GM12878 (cell line): ENCODE measurements at regions not wholly inside any gene's neighbourhood (a gene's known extent, or its start where the extent isn't known, plus 50 kb on each side); places are given as distances from the start of the nearest gene placed in this dataset.

Experiments used
- ATAC-seq: fragments of 200-7000 bp; cut with Tn5 transposase; 3 replicates; pipeline ENCODE4 v1.9.1; 2020; ENCODE audit warnings: mild to moderate bottlenecking, moderate library complexity
- BruUV-seq: library from RNA; stranded (reverse); fragments of 400-500 nt; replicated peaks from 2 replicates; lab custom pipeline; 2021; lab: Mats Ljungman, UMichigan
- CTCF ChIA-PET: fragments of 300-600 bp; sonication (Branson Sonifier 250); formaldehyde crosslinking; extraction: SDS; loops from one replicate; lab custom pipeline; 2021; ENCODE audit warnings: inconsistent platforms; lab: Yijun Ruan, JAX
- POLR2A ChIA-PET: fragments of 350-600 bp; formaldehyde crosslinking; extraction: SDS; loops from one replicate; lab custom pipeline; 2021; ENCODE audit warnings: inconsistent platforms; lab: Charles Lee
- RAD21 ChIA-PET: fragments of 300-600 bp; sonication (Branson Sonifier 250); formaldehyde crosslinking; loops from one replicate; lab custom pipeline; 2023; ENCODE audit warnings: antibody characterized with exemption; ENCODE audit not compliant: unreplicated experiment; lab: Charles Lee
- SMC1A ChIA-PET: fragments of 300-600 bp; sonication (Branson Sonifier 250); formaldehyde crosslinking; loops from one replicate; lab custom pipeline; 2023; ENCODE audit not compliant: unreplicated experiment, uncharacterized antibody; lab: Charles Lee
- DNase-seq: peaks from one replicate; pipeline ENCODE4 v3.0.0-alpha.2; 2011; ENCODE audit warnings: low read depth, low spot score
- FAIRE-seq: peaks from 3 replicates; lab custom pipeline; 2011; peaks lifted over from hg19 to GRCh38; lab: Jason Lieb, UNC
- H2AFZ ChIP-seq: 2 replicates; pipeline ENCODE4 v1.6.0; 2011; ENCODE audit warnings: low read depth, low read length, control low read depth; ENCODE audit not compliant: control insufficient read depth
- H3K27ac ChIP-seq: 2 replicates; pipeline ENCODE4 v1.5.1; 2011; ENCODE audit warnings: control low read depth; ENCODE audit not compliant: control insufficient read depth, insufficient read depth
- H3K27me3 ChIP-seq, 2 experiments: replicated peaks in 1 of 2; 2 replicates each; pipeline versions ENCODE4 v1.6.0 to v1.6.1; 2011; ENCODE audit warnings: low read length in 1 of 2; ENCODE audit not compliant: control insufficient read depth in 2 of 2, insufficient read depth in 2 of 2
- H3K36me3 ChIP-seq, 2 experiments: 2 replicates each; pipeline ENCODE4 v1.5.1; 2011; ENCODE audit warnings: low read length in 1 of 2; ENCODE audit not compliant: control insufficient read depth in 2 of 2, insufficient read depth in 2 of 2
- H3K4me1 ChIP-seq: 2 replicates; pipeline ENCODE4 v1.6.1; 2011; ENCODE audit warnings: mild to moderate bottlenecking, low read length, moderate library complexity, mixed read lengths; ENCODE audit not compliant: control insufficient read depth, insufficient read depth
- H3K4me2 ChIP-seq: 2 replicates; pipeline ENCODE4 v1.6.0; 2011; ENCODE audit warnings: control low read depth; ENCODE audit not compliant: control insufficient read depth, insufficient read depth
- H3K4me3 ChIP-seq: fragments of 200-600 bp; sonication (generic); 2 replicates; pipeline ENCODE4 v1.5.1; 2016
- H3K79me2 ChIP-seq: 2 replicates; pipeline ENCODE4 v1.6.0; 2011; ENCODE audit warnings: low read length; ENCODE audit not compliant: control insufficient read depth, insufficient read depth
- H3K9ac ChIP-seq: 2 replicates; pipeline ENCODE4 v1.8.0; 2011; ENCODE audit warnings: low read length, control low read depth, mixed read lengths; ENCODE audit not compliant: control insufficient read depth, insufficient read depth
- H3K9me3 ChIP-seq: replicated peaks from 3 replicates; pipeline ENCODE4 v1.5.1; 2011; ENCODE audit warnings: mild to moderate bottlenecking, low read length; ENCODE audit not compliant: control insufficient read depth, insufficient read depth
- H4K20me1 ChIP-seq: 2 replicates; pipeline ENCODE4 v1.6.0; 2011; ENCODE audit not compliant: control insufficient read depth, insufficient read depth
- BHLHE40 ChIP-seq, 2 experiments: fragments of 450-650 bp in 1 of 2; IDR thresholded peaks; 2 replicates each; pipeline ENCODE4 v1.6.1; 2011 to 2017; ENCODE audit warnings: low read depth in 2 of 2, borderline replicate concordance in 1 of 2, improper control_type of control experiment in 1 of 2, low read length in 1 of 2, mild to moderate bottlenecking in 1 of 2
- CBX5 ChIP-seq: sonication (generic); IDR thresholded peaks from 2 replicates; pipeline ENCODE4 v1.6.1; 2016; ENCODE audit warnings: low read depth, moderate library complexity, mild to moderate bottlenecking, inconsistent platforms
- EP300 ChIP-seq, 2 experiments: fragments of 150-350 bp in 1 of 2; IDR thresholded peaks; 2 replicates each; pipeline ENCODE4 v1.6.1; 2011 to 2012; ENCODE audit warnings: low read depth in 2 of 2, low read length in 2 of 2, borderline replicate concordance in 1 of 2, improper control_type of control experiment in 1 of 2, inconsistent platforms in 1 of 2; ENCODE audit not compliant: control insufficient read depth in 1 of 2
- GABPA ChIP-seq: IDR thresholded peaks from 2 replicates; pipeline ENCODE4 v1.6.1; 2014; ENCODE audit warnings: antibody characterized with exemption, low read depth, mild to moderate bottlenecking, inconsistent platforms
- HDGF ChIP-seq: fragments of 450-650 bp; IDR thresholded peaks from 2 replicates; pipeline ENCODE4 v1.6.1; 2016; ENCODE audit warnings: antibody characterized with exemption
- MEF2A ChIP-seq: IDR thresholded peaks from 2 replicates; pipeline ENCODE4 v1.6.1; 2011; ENCODE audit warnings: low read depth, mild to moderate bottlenecking, low read length, moderate library complexity; ENCODE audit not compliant: insufficient read depth
- NFIC ChIP-seq: IDR thresholded peaks from 2 replicates; pipeline ENCODE4 v1.6.1; 2012; ENCODE audit warnings: low read depth, mild to moderate bottlenecking, inconsistent platforms, low read length, moderate library complexity
- NFYB ChIP-seq: IDR thresholded peaks from 2 replicates; pipeline ENCODE4 v1.6.1; 2011; ENCODE audit warnings: low read depth, mild to moderate bottlenecking, low read length, improper control_type of control experiment, moderate library complexity; ENCODE audit not compliant: insufficient read depth
- SRF ChIP-seq, 2 experiments: IDR thresholded peaks; 2 replicates each; pipeline ENCODE4 v1.6.1; 2011; ENCODE audit warnings: low read depth in 2 of 2, low read length in 2 of 2, mild to moderate bottlenecking in 1 of 2, moderate library complexity in 1 of 2
- TARDBP ChIP-seq: IDR thresholded peaks from 2 replicates; pipeline ENCODE4 v1.6.1; 2016; ENCODE audit warnings: borderline replicate concordance
- WGBS: methylation state at CpG from one replicate; pipeline ENCODE4 v1.1.6; 2016; ENCODE audit warnings: low lambda C conversion rate; ENCODE audit not compliant: insufficient replicate concordance, insufficient coverage; ENCODE audit errors: missing lambda C conversion rate; 5-methylcytosine and 5-hydroxymethylcytosine counted together
- in situ Hi-C: fragments of 300-500 bp; cut with MboI; formaldehyde crosslinking; loops from 9 replicates; pipeline ENCODE4 v1.14.3; 2018; ENCODE audit warnings: mixed read lengths
- intact Hi-C: fragments of 100-400 bp; cut with micrococcal nuclease; formaldehyde crosslinking; loops from one replicate; pipeline ENCODE4 v1.14.2; 2022; ENCODE audit not compliant: unreplicated experiment
- TF ChIP-seq, protein P1 (sequence below): IDR thresholded peaks from 2 replicates; pipeline ENCODE4 v1.6.1; 2012; ENCODE audit warnings: low read length, inconsistent platforms
- TF ChIP-seq, protein P2 (sequence below): fragments of 450-650 bp; IDR thresholded peaks from 2 replicates; pipeline ENCODE4 v1.6.1; 2016; ENCODE audit warnings: mild to moderate bottlenecking
- TF ChIP-seq, protein P3 (sequence below): fragments of 450-650 bp; IDR thresholded peaks from 2 replicates; pipeline ENCODE4 v1.6.1; 2017; ENCODE audit warnings: mild to moderate bottlenecking, low read depth, inconsistent platforms; ENCODE audit not compliant: poor library complexity, severe bottlenecking

DNA sequence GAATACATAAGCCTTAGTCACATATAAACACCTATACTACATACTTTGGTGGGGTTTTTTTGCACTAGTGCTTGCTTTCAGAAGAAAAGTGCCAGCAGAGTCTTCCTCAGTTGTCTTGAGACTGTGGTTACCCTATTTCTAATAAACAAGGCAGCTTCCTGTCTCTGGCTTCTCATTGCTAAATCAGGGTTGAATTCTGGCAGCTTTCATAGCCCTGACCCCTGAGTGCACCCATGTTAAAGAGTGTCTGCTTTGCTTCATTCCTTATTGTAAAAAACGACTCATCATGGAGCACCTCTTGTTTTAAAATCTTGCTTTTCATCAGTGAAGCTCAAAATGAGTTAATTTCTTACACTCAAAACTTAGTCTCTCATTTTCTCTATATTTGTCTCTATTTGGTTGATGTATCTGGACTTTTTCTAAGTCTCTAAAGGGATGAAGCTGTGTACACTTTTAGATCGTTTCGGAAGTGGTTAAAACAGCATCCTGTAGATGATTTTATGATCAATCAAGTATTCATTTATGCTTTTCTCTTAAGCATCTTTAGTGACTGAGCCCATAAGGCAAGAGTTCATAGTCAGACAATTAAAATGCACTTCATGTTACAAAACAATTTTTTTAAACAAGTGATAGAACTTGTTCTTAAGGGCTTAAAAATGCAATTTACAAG, 72.1 kb downstream of the KLF12 start:
- Histone ChIP-seq H4K20me1 (no peaks in the 10 kb centered on the region), H3K27me3 (no peaks in the 10 kb centered on the region), H3K36me3 (no peaks in the 10 kb centered on the region), H3K79me2 (peaks cover 2% of the 10 kb centered on the region), H3K27ac (peak overlapping the region; percentile 75), H3K4me1 (peaks cover 27% of the 10 kb centered on the region), H3K9ac (peak overlapping the region; percentile 67), H3K9me3 (no peaks in the 10 kb centered on the region), H3K4me3 (peak overlapping the region; percentile 59), H2AFZ (peak overlapping the region; percentile 6), H3K4me2 (peak overlapping the region; percentile 99)
- ChIA-PET SMC1A (interaction anchor here (0.9 to 3.1 kb wide), 18 partner anchors 10 to 225 kb away, joined by 3 to 21 read pairs (median 6); partner anchors contain the start of gene KLF12), RAD21 (interaction anchor here (0.8 to 2.8 kb wide), 12 partner anchors 35 to 228 kb away, joined by 3 to 19 read pairs (median 5); partner anchors contain the start of gene KLF12), POLR2A (interaction anchor here (1.3 to 2.9 kb wide), 3 partner anchors 13 to 73 kb away, joined by 4 to 16 read pairs (median 4); no protein-coding TSS in a partner anchor), CTCF (interaction anchor here (0.6 to 2.0 kb wide), 9 partner anchors 11 to 226 kb away, joined by 3 to 7 read pairs (median 3); no protein-coding TSS in a partner anchor)
- in situ Hi-C loops: no loop called here
- DNase-seq (peak; percentile 55), ATAC-seq (peak; percentile 77), FAIRE-seq (peak; percentile 84)
- 0% methylated on average over 3 of the region's 3 CpGs for WGBS
- intact Hi-C loops: loop anchor here (2.0 kb wide), 2 partner anchors 35 to 71 kb away; no protein-coding TSS in a partner anchor
- BruUV-seq: no TSS peak
- TF ChIP-seq MEF2A: peak; percentile 28; the same call in 1 of the 2 replicates
- peak; percentile 37; the same call in 1 of the 2 replicates for TF ChIP-seq GABPA
- TF ChIP-seq CBX5: 0 out of 2 replicates have a peak, but pooled peaks have one; percentile 42
- TF ChIP-seq, protein P1, sequence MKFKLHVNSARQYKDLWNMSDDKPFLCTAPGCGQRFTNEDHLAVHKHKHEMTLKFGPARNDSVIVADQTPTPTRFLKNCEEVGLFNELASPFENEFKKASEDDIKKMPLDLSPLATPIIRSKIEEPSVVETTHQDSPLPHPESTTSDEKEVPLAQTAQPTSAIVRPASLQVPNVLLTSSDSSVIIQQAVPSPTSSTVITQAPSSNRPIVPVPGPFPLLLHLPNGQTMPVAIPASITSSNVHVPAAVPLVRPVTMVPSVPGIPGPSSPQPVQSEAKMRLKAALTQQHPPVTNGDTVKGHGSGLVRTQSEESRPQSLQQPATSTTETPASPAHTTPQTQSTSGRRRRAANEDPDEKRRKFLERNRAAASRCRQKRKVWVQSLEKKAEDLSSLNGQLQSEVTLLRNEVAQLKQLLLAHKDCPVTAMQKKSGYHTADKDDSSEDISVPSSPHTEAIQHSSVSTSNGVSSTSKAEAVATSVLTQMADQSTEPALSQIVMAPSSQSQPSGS: peak; percentile 49
- TF ChIP-seq, protein P2, sequence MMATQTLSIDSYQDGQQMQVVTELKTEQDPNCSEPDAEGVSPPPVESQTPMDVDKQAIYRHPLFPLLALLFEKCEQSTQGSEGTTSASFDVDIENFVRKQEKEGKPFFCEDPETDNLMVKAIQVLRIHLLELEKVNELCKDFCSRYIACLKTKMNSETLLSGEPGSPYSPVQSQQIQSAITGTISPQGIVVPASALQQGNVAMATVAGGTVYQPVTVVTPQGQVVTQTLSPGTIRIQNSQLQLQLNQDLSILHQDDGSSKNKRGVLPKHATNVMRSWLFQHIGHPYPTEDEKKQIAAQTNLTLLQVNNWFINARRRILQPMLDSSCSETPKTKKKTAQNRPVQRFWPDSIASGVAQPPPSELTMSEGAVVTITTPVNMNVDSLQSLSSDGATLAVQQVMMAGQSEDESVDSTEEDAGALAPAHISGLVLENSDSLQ: no peak
- peak; percentile 43; the same call in 1 of the 2 replicates for TF ChIP-seq NFIC
- TF ChIP-seq BHLHE40 (IDR thresholded peaks at IDR 0.05; ENCODE audit: borderline replicate concordance in 1 of 2, low read depth in 2 of 2, low read length in 1 of 2): 0 out of 4 replicates have a peak, but pooled peaks of 1 of the 2 experiments have one; percentile 11
- TF ChIP-seq TARDBP: no peak
- TF ChIP-seq SRF (IDR thresholded peaks at IDR 0.05; ENCODE audit: low read depth in 2 of 2, low read length in 2 of 2): no peak
- TF ChIP-seq, protein P3, sequence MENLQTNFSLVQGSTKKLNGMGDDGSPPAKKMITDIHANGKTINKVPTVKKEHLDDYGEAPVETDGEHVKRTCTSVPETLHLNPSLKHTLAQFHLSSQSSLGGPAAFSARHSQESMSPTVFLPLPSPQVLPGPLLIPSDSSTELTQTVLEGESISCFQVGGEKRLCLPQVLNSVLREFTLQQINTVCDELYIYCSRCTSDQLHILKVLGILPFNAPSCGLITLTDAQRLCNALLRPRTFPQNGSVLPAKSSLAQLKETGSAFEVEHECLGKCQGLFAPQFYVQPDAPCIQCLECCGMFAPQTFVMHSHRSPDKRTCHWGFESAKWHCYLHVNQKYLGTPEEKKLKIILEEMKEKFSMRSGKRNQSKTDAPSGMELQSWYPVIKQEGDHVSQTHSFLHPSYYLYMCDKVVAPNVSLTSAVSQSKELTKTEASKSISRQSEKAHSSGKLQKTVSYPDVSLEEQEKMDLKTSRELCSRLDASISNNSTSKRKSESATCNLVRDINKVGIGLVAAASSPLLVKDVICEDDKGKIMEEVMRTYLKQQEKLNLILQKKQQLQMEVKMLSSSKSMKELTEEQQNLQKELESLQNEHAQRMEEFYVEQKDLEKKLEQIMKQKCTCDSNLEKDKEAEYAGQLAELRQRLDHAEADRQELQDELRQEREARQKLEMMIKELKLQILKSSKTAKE: peak; percentile 29
- peak in 1 of 2 experiments; percentile 36; a peak in 1 of 4 replicates for TF ChIP-seq EP300 (IDR thresholded peaks at IDR 0.05; ENCODE audit: borderline replicate concordance in 1 of 2, control insufficient read depth in 1 of 2, low read depth in 2 of 2, low read length in 2 of 2)
- TF ChIP-seq NFYB: no peak
- TF ChIP-seq HDGF: no peak
